ENCODE measurements at regions not wholly inside any gene's neighbourhood (a gene's known extent, or its start where the extent isn't known, plus 50 kb on each side); places are given as distances from the start of the nearest gene placed in this dataset.

- no peak for DNase-seq (ENCODE audit: extremely low spot score)
- ChIA-PET CTCF (interaction anchor here (1.9 kb wide), 1 partner anchor 21 kb away, joined by 5 read pairs; no protein-coding TSS in a partner anchor), POLR2A (no interaction called here)
- TF ChIP-seq CTCF (IDR thresholded peaks at IDR 0.05; ENCODE audit: control extremely low read depth, extremely low read depth, low read depth, missing control alignments) = no peak
Measured at GRCh38 chr12:89264837-89265236, 87.5 kb downstream of the DUSP6 start.

- TF ChIP-seq CTCF (IDR thresholded peaks at IDR 0.05; ENCODE audit: control extremely low read depth, extremely low read depth, low read depth, missing control alignments) = no peak
- no peak for DNase-seq (ENCODE audit: extremely low spot score)
- CTCF ChIA-PET = no interaction called here
- POLR2A ChIA-PET = no interaction called here
Measured at GRCh38 chr12:89263900-89264299, 88.4 kb downstream of the DUSP6 start.

GRCh38 chr12:89262855-89263552, 89.3 kb downstream of the DUSP6 start:
- ChIA-PET POLR2A (no interaction called here), CTCF (no interaction called here)

GRCh38 chr12:89261982-89262381, 90.3 kb downstream of the DUSP6 start:
- CTCF ChIA-PET = interaction anchor here (1.2 kb wide), 1 partner anchor 33 kb away, joined by 4 read pairs; no protein-coding TSS in a partner anchor
- no peak for DNase-seq (ENCODE audit: extremely low spot score)
- POLR2A ChIA-PET = no interaction called here
- TF ChIP-seq CTCF (IDR thresholded peaks at IDR 0.05; ENCODE audit: control extremely low read depth, extremely low read depth, low read depth, missing control alignments) = no peak

More at GRCh38 chr12:89262855-89263552, 89.3 kb downstream of the DUSP6 start:
- DNase-seq (ENCODE audit: extremely low spot score) = no peak
- no peak for TF ChIP-seq CTCF (IDR thresholded peaks at IDR 0.05; ENCODE audit: control extremely low read depth, extremely low read depth, low read depth, missing control alignments)

GRCh38 chr12:89260841-89261637, 91.3 kb downstream of the DUSP6 start:
- POLR2A ChIA-PET = no interaction called here

GRCh38 chr12:89259821-89260220, 92.5 kb downstream of the DUSP6 start:
- POLR2A ChIA-PET = no interaction called here
- TF ChIP-seq CTCF (IDR thresholded peaks at IDR 0.05; ENCODE audit: control extremely low read depth, extremely low read depth, low read depth, missing control alignments) = no peak
- CTCF ChIA-PET = no interaction called here
- DNase-seq (ENCODE audit: extremely low spot score) = no peak

More at GRCh38 chr12:89260841-89261637, 91.3 kb downstream of the DUSP6 start:
- no peak for DNase-seq (ENCODE audit: extremely low spot score)
- CTCF ChIA-PET = interaction anchor here (1.2 to 1.5 kb wide), 2 partner anchors 32 to 126 kb away, joined by 3 to 4 read pairs; no protein-coding TSS in a partner anchor
- no peak for TF ChIP-seq CTCF (IDR thresholded peaks at IDR 0.05; ENCODE audit: control extremely low read depth, extremely low read depth, low read depth, missing control alignments)
